ENCODE measurements at regions not wholly inside any gene's neighbourhood (a gene's known extent, or its start where the extent isn't known, plus 50 kb on each side); places are given as distances from the start of the nearest gene placed in this dataset.

GRCh38 chr6:133160536-133160935 lies 80.6 kb upstream of the EYA4 start:
- TF ChIP-seq CTCF (IDR thresholded peaks at IDR 0.05) (no peak), EP300 (IDR thresholded peaks at IDR 0.05) (no peak)

Measured in esophagus muscularis mucosa (tissue), 3 donors.